Esophagus mucosa (tissue), 1 donor: ENCODE measurements at regions not wholly inside any gene's neighbourhood (a gene's known extent, or its start where the extent isn't known, plus 50 kb on each side); places are given as distances from the start of the nearest gene placed in this dataset.
A peak's percentile ranks its signal among the peaks of the same experiment; 100 is the strongest.

Experiments used
- ATAC-seq: fragments of 200-7000 bp; cut with Tn5 transposase; one replicate; pipeline ENCODE4 v1.9.1; 2020
- donor health status: DM: yes; HTN: yes; CAD: no.

DNA sequence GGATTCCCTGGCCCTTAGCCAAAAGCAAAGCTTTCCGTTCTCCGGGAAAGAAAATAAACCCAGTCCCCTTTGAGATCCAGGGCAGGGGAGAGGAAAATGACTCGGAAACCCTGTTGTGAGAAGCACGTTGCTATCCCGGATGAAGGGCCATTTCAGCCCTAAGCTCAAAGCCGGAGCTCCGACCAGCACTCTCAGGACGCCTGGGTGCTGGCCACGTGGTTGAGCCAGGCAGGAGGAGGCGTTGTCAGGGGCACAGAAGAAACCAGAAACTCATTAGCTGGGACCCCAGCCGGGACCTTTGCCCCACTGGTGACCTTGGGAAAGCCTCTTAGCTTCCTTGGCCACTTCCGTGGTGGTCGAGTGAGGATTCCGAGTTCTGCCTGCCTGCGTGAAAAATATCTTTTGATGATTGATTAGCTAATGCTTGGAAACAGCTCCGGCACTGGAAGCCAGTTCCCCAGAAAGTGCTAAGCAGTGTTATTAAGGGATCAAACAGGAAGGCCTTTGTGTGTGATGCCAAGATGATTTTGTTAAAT is 57.6 kb upstream of the FZD10 start:
- peak; percentile 34 for ATAC-seq

DNA sequence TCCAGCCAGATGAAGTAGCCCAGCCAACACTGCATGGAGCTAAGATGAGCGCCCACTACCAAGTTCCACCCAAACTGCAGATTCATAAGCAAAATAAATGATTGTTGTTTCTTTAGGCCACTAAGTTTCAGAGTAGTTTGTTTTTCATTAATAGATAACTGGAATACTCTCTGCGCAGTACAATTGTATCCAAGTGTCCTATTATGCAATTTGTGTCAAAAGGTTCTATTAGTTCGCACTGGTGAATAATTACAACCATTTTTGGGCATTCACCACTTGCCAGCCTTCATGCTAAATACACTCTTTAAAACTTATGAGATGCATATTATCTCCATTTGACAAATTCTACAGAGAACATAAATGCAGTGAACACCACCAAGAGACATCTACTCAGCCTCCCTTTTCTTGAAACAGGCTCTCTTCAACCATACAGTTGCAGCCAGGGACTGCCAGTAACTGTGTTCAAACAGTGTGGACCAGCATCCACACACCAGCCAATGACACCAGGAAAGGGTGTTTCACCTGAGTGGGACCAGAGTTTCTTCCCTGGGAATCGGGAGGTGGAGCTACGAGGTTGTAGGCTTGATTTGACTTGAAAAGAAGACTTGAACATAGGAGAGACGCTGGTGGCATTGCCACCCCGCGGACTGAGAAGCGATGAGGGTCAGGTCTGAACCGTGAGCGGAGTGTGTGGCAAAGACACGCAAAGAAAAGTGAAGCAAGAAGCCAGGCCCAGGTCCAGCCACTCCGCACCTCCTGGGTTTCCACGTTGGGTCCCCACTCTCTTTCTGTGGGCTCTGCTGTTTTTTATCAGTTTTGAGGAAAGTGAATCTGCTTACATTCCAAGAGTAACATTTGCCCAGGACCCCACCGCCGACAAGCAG is 53.0 kb upstream of the FZD10 start:
- no peak for ATAC-seq

DNA sequence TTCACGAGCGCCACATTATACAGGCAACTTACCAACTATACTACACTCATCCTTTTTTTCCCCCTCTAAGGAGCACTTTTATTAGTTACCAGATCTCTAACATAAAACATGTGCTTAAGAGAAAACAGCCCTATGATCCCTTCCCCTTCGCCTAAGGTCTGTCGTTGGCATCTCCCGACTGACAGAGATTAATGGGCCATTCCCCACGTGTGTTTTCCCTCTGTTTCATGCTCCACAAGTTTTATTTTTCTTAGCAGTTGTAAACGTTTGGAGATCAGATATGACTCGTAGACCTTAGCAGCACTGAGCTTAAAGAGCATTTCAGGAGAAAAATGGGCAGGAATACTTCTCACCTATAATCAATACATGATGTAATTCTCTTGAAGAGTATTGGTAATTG is 51.4 kb upstream of the FZD10 start:
- ATAC-seq: no peak

DNA sequence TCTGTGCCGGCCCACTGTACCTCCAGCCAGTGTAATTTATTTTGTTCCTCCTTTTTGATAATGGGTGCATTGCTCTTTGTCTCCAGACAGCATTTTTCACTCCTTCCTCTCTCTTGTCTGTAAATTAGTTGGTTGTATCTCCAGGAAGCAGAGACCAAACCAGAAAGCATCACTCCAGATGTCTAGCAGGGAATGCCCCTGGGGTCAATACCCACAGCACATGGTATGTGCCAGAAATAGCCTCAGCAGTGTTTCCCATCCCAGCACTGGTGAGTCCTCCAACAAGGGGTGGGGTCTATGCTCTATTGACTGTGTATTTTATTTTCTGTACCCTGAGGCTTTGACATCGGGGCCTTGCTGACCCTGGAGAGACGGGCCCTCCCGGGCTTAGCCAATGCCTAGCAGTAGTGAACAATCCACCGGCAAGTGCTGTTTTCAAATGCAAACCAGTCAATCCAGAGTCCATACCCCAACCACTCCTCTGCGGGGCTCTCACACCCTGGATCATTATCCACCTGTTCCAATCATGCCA is 50.2 kb upstream of the FZD10 start:
- no peak for ATAC-seq
